HG03095 (cell line): ENCODE measurements at regions not wholly inside any gene's neighbourhood (a gene's known extent, or its start where the extent isn't known, plus 50 kb on each side); places are given as distances from the start of the nearest gene placed in this dataset.

Source experiments
- ATAC-seq: cut with Tn5 transposase; IDR thresholded peaks from one replicate; pipeline ENCODE4 v1.9.1; 2021; ENCODE audit warnings: moderate library complexity; ENCODE audit not compliant: unreplicated experiment

DNA sequence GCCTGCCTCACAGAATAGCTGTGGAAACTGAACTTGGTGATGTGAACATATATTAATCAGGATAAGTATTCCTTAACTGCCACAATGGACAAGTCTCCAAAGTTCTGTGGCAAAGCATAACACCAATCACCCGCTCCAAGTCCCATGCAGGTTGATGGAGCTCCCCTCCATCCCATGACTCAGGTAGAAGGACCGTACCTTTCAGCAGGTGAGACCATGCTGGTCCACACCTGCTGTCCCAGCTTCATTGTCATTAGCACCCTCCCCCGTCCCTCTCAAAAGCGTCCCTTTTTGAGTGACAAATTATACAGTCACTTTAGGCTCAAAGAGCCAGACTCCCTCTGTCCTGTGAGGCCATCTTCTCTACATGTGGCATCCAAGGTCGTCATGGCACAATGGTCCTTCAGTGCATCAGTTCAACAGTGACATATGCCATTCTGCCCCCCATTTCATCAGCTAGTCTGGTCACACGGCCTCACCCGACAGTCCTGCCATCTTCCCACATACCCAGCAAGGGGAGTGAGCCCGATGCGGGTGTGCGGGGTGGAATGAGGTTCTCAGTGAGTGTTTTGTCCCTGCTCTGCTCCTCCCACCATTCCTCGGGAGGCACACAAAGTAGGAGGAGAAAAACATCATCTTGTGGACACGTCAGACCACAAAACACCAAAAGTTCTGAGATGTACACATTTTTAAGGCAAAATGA lies 136.7 kb upstream of the MYCN start:
- ATAC-seq: no peak

GRCh38 chr2:15804246-15804619 lies 136.1 kb upstream of the MYCN start:
- ATAC-seq: no peak

GRCh38 chr2:15804691-15805090 lies 135.7 kb upstream of the MYCN start:
- ATAC-seq: no peak

- ATAC-seq: no peak
Measured at GRCh38 chr2:15805206-15805605, 135.1 kb upstream of the MYCN start.

GRCh38 chr2:15805772-15806171 lies 134.6 kb upstream of the MYCN start:
- ATAC-seq: no peak

GRCh38 chr2:15806801-15807417 lies 133.4 kb upstream of the MYCN start:
- ATAC-seq: no peak

DNA sequence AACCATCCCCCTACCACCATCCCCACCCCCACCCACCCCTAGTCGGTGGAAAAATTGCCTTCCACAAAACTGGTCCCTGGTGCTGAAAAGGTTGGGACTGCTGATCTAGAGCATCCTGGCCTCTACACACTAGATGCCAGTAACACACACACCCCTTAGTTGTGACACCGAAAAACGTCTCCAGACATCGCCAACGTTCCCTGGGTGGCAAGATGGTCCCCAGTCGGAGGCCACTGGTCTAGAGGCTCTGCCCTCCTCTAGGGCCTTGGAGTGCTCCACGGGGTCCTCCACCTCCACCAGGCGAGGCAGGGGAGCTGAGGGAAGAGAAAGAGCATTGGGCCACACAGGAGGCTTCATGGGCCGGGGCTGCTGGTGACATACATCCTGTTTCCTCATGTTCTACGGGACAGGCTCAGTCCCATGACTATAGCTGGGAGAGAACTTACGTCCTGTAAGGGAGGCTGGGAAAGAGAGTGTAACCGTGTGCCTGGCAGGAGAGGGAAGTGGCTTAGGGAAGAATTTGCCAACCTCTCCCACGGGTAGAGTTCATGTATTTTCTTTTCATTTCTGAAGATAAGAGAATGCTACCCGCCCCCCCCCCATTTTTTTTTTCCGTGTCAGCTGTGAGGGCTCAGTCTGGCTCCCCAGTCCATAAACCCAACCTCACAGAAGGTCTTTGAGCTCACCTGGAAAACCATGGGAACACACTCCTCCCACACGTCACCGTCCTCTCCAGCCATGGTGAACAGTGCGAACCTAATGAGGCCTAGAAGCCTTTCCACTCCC lies 132.7 kb upstream of the MYCN start:
- no peak for ATAC-seq

GRCh38 chr2:15808204-15808910 lies 132.0 kb upstream of the MYCN start:
- no peak for ATAC-seq

GRCh38 chr2:15808944-15809343 lies 131.4 kb upstream of the MYCN start:
- ATAC-seq: no peak

DNA sequence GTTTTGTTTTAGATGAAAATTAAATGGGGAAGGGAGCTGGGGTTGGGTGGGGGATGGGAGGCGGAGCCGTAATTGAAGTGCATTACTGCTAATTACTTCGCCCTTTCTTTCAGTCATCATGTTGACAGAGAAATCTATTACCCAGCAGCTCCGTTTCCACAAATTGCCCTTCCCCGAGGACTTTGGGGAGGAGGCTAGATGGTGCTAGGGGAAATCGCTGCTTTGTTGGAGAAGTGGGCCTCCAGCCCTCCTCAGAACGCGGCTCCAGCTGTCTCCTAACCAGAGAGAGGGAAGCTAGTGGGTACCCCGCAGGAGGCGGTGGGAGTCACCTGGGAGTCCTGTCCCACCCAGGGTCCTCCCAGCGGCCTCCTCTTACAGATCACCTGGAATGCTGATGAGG lies 130.9 kb upstream of the MYCN start:
- ATAC-seq: no peak

DNA sequence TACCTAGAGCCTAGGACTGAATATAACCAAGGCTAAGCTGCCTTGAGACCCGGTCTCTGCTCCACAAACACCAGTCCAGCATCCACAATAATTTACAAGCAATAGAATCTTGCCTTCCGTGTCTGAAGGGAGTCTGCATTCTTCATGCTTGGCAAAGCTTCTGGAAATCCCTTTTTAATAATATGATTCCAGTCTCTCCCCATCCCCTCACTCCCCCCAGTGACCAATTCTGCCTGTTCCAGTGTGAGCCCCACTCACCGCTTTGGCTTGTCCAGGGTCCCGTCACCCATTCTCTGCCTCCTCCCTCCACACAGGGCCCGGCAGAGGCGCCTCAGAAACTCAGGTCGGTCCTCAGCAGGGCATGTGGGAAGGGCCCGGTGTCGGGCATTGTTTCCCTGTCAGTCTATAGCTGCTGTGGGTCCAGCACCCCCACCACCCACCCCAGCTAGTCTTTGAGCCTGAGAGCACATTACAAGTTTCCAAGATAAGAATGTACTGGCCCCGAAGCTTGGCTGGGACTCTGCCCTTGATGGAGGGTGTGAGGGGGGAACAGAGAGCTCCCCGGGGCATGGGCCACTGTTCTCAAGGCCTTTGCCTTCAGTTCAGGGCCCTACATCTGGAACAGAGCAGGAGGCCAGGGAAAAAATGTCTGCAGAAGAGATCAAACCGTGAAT lies 129.7 kb upstream of the MYCN start:
- no peak for ATAC-seq

DNA sequence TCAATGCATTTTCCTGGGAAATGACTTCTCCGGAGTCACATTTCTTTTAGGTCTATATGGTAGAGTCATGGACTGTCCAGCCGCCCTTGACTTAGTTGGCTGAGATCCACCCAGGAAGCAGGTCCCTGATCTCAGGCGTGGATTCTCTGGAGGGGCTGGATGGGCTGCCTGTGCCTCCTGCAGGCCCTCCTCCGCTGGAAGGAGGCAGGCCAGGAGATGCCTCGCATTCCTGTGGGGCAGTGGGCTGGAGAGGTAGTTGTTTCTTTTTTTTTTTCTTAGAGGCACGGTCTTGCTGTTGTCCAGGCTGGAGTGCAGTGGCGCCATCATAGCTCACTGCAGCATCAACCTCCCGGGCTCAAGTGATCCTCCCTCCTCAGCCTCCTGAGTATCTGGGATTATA lies 129.0 kb upstream of the MYCN start:
- ATAC-seq: no peak

DNA sequence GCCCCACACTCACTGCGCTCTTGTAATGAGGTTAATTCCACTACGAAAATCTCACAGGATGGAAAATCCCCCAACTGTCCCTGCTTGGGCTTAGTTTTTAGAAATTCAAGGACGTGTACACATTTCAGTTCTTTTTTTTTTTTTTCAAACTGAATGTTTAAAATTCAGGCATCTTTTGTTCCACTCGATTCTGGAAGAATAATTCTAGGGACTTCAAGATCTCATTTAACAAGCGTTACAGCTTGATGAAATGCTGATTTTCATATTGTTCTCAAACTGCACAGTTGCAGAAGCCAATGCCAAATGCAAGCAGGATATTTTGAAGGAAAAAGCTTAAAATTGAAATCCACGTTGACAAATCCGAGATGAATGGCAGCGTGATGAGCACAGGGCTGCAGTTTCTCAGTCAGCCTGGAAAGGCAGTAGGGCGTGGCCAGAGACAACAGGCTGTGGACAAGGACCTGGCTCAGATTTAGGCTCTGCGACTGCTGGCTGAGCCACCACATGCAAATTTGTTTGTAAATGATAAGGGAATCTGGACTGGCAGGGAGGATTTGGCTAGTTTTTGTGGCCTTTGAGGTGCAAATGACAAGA lies 128.1 kb upstream of the MYCN start:
- ATAC-seq: no peak

- ATAC-seq: no peak
Measured at GRCh38 chr2:15813481-15814266, 126.7 kb upstream of the MYCN start.

GRCh38 chr2:15814403-15814802 lies 125.9 kb upstream of the MYCN start:
- no peak for ATAC-seq

DNA sequence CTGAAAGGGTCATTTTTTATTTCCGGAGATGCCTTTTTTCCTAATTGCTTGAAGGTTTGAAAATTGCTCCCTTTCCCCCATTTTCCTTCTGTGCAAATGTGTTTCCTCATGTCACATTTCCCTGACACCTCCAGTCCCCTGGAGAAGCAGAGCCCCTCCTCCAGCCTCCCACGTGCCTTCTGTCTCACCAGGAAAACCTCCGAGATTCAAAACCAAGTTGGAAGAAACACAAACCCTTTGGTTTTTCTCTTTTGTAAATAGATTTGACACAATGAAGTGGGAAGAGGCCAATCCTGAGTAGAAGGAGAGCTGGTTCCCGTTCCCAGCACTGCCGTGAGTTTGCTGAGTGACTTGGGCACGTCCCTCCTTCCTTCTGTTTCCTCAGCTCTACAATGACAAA lies 125.4 kb upstream of the MYCN start:
- ATAC-seq: no peak

DNA sequence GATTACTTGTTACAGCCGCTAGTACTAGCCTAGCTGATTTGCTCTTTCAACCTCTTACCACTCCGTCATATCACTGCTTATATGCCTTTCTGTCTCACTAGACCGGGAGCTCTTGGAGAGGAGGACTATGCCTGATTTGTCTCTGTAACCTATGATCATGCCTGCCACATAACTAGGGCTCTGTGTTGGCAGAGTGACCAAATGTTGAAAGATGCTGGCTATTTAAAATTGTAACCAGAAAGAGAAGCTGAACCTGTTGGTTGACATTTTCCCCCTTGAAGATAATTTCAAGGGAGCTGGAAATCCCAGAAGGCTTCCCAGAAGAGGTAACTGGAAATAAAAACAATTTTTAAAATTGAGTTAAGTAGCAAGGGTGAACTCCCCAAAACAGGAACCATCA lies 124.1 kb upstream of the MYCN start:
- no peak for ATAC-seq

DNA sequence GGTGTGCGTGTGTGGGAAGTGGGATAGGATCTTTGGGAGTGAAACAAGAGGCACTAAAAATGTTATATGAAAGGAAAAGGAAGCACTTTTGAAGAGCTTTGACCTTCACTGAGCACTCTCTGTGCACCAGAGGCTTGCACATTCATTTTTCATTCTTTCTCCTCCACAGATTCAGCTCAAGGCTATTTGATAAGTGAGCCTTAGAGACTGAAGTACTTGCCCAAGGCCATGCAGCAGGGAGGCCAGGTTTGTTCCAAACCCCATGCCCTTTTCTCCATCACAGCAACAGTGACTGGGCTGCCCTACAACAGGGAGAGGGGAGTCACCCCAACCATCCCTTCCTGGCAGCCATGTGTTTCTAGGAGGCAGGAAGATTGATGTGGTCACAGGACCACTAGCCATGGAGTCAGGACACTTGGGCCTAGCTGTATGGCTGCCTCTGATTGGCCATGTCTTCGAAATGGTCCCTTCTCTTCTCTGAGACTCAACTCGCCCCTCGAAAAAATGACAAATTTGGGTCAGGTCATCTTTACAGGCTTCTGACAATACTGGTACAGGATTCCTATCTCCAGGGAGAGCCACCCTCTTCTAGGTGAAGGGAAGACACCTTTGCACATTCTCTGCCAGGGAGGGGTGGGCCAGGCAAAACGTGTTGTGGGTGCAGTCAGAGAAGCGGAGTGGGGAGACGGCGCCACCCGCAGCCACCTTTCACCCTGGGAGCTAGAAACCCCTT lies 123.5 kb upstream of the MYCN start:
- no peak for ATAC-seq

DNA sequence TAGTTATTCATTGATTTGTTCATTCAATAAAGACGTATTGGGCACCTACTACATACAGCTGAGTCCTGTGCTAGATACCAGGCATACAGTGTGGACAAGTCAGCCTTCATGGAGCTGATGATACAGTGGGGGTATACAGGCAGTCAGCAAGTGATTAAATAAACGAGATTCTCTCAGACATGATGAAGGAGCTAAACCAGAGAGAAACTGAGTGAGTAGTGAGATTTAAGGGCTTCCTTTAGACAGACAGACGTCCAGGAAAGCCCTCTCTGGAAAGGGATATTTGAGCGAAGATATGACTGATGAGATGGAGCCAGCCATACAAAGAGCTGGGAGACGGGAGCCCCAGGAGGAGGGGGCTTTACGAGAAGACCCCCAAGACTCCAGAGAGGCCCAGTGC lies 122.6 kb upstream of the MYCN start:
- no peak for ATAC-seq
